Colonic mucosa (tissue), 4 donors: ENCODE measurements at regions not wholly inside any gene's neighbourhood (a gene's known extent, or its start where the extent isn't known, plus 50 kb on each side); places are given as distances from the start of the nearest gene placed in this dataset.
"Not testable (repeated sequence)": the region's sequence is repeated elsewhere in the genome, so short reads cannot be mapped to it uniquely, and the experiment has no call there.

Experiments used
- DNase-seq: peaks from one replicate; pipeline ENCODE4 v3.0.0-alpha.2; 2020
- H3K27ac ChIP-seq: fragments of 200-600 bp; one replicate; pipeline ENCODE4 v1.8.0; 2021
- H3K27me3 ChIP-seq: fragments of 200-600 bp; one replicate; pipeline ENCODE4 v1.8.0; 2021
- H3K36me3 ChIP-seq: fragments of 200-600 bp; one replicate; pipeline ENCODE4 v1.8.0; 2021
- H3K4me1 ChIP-seq: fragments of 200-600 bp; one replicate; pipeline ENCODE4 v1.8.0; 2021; ENCODE audit warnings: mild to moderate bottlenecking
- H3K4me3 ChIP-seq: fragments of 200-600 bp; one replicate; pipeline ENCODE4 v1.8.0; 2021
- H3K9ac ChIP-seq, 2 donors: one replicate each; pipeline ENCODE4 v1.7.0; 2013; ENCODE audit warnings: control low read depth in 2 of 2, low read depth in 2 of 2, low read length in 2 of 2
- H3K9me3 ChIP-seq: fragments of 200-600 bp; one replicate; pipeline ENCODE4 v1.8.0; 2021
- intact Hi-C: fragments of 100-400 bp; cut with DNase I; formaldehyde crosslinking; loops from one replicate; pipeline ENCODE4 v1.14.1; 2022
- donor health status: healthy.
- donor health status: DM: no; HTN: no; CAD: no.
- donor health status: DM: no; HTN: no; CAD: no.

DNA sequence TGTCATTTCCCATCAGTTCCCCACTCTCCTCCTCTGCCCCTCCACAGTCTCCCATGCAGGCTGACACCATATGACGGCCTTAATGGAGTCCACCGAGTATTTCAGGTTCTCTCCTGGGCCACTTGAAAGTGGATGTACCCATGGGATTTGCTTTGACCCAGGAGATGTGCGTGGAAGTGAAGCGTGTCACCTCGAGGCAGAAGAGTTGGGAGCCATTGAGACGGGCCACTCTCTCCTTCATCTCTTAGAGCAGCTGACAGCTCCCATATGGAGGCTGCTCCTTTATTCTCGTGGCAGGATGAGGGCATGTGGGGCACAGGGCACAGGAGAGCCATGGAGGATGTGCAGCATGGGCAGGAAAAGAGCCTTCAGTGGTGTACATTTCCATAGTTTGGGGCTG is 144.7 kb upstream of the CRYM start:
- H3K27me3 ChIP-seq, H3K4me1 ChIP-seq, H3K9me3 ChIP-seq, H3K9ac ChIP-seq, H3K4me3 ChIP-seq, intact Hi-C loops, H3K36me3 ChIP-seq, DNase-seq, H3K27ac ChIP-seq: not testable (repeated sequence)

DNA sequence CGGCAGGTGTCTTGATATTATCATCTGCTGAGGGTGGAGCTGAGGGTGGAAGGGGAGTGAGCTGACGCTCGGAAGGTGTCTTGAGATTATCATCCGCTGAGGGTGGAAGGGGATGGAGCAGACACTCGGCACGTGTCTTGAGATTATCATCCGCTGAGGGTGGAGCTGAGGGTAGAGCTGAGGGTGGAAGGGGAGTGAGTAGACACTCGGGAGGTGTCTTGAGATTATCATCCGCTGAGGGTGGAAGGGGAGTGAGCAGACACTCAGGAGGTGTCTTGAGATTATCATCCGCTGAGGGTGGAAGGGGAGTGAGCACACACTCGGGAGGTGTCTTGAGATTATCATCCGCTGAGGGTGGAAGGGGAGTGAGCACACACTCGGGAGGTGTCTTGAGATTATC is 126.6 kb upstream of the CRYM start:
- H3K36me3 ChIP-seq, H3K9ac ChIP-seq, H3K4me1 ChIP-seq, H3K27me3 ChIP-seq, H3K9me3 ChIP-seq, H3K4me3 ChIP-seq, intact Hi-C loops, DNase-seq, H3K27ac ChIP-seq: not testable (repeated sequence)

DNA sequence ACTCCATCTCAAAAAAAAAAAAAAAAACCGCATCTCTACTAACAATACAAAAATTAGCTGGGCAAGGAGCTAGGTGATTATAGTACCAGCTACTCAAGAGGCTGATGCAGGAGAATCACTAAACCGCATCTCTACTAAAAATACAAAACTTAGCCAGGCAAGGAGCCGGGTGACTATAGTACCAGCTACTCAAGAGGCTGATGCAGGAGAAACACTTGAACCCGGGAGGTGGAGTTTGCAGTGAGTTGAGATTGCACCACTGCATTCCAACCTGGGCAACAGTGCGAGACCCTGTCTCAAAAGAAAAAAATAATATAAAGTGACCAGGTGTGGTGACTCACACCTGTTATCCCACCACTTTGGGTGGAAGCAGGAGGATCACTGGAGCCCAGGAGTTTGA is 119.8 kb upstream of the CRYM start:
- H3K4me1 ChIP-seq, intact Hi-C loops, H3K9me3 ChIP-seq, H3K36me3 ChIP-seq, H3K4me3 ChIP-seq, H3K27me3 ChIP-seq, DNase-seq, H3K9ac ChIP-seq, H3K27ac ChIP-seq: not testable (repeated sequence)

DNA sequence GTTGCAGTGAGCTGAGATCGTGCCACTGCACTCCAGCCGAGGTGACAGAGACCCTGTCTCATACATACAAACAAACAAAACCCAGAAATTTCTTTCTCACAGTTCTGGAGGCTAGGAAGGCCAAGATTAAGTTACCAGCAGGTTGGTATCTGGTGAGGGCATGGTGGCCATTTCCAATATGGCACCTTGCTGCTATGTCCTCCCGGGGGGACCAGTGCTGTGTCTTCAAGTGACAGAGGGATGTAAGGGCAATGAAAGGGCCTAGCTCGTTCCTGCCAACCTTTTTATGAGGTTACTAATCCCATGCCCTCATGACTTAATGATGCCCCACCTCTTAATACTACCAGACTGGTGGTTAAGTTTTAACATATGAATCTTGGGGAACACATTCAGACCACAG is 118.5 kb upstream of the CRYM start:
- H3K27ac ChIP-seq: not testable (repeated sequence)

DNA sequence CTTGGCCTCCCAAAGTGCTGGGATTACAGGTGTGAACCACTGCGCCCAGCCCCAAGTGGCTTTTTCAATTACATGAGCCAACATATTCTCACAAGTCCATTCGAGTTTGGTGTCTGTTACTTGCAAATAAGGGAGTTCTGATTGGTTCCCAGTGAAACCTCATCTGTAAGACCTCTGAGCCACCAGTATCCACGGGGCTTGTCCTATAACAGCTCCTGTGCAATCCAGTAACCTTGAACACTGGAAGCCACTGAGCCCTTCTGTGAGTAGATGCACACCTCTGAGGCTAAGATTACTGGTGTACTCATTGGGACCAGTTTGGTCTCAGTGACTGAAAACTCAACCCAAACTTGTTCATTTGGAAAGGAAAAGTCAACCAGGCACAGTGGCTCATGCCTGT is 112.5 kb upstream of the CRYM start:
- H3K27ac ChIP-seq, intact Hi-C loops, H3K36me3 ChIP-seq, H3K4me1 ChIP-seq, H3K4me3 ChIP-seq, H3K9ac ChIP-seq, H3K9me3 ChIP-seq, DNase-seq, H3K27me3 ChIP-seq: not testable (repeated sequence)

More for the DNA sequence above, 118.5 kb upstream of the CRYM start:
- intact Hi-C loops, H3K27me3 ChIP-seq, H3K4me3 ChIP-seq, DNase-seq, H3K36me3 ChIP-seq, H3K4me1 ChIP-seq, H3K9me3 ChIP-seq, H3K9ac ChIP-seq: not testable (repeated sequence)

DNA sequence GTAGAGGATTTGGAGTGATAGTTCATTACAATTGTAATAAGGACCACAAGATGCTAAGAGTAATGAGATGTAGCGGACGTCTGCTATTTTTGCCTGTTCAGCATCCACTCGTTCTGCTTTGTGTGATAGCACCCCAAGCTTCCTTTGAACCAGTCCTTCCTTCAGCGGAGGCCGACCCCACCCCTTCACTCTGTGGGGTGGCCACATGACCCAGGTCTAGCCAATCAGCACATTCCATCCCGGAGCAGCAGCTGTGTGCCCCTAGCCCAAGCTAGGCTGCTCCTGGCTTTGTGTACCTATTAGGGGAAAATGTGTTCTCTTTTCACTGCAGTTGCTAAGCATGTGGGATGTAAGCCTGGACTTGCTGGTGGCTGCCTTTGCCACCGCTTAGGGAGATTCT is 111.8 kb upstream of the CRYM start:
- H3K9me3 ChIP-seq, intact Hi-C loops, H3K4me1 ChIP-seq, H3K36me3 ChIP-seq, H3K9ac ChIP-seq, H3K27me3 ChIP-seq, DNase-seq, H3K27ac ChIP-seq, H3K4me3 ChIP-seq: not testable (repeated sequence)

DNA sequence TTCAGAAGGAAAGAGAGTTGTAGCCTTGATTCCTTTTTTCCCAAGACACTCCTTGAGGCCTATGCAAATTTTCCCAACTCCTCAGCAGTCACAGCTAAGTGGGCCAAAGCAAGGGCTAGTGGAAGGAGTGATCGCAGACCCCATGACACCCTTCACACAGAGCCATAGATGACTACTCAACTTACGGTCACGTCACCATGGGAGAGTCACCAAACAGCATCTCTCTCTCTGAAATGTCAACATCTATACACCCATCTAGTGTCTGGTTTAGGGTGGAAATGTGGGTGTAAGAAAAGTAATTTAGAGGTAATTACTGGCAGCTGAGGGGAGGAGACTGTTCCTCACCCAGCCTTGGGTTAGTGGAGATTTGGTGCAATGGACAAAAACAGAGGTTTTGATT is 109.7 kb upstream of the CRYM start:
- DNase-seq, H3K9ac ChIP-seq, H3K27me3 ChIP-seq, intact Hi-C loops, H3K9me3 ChIP-seq, H3K4me3 ChIP-seq, H3K36me3 ChIP-seq, H3K4me1 ChIP-seq, H3K27ac ChIP-seq: not testable (repeated sequence)

DNA sequence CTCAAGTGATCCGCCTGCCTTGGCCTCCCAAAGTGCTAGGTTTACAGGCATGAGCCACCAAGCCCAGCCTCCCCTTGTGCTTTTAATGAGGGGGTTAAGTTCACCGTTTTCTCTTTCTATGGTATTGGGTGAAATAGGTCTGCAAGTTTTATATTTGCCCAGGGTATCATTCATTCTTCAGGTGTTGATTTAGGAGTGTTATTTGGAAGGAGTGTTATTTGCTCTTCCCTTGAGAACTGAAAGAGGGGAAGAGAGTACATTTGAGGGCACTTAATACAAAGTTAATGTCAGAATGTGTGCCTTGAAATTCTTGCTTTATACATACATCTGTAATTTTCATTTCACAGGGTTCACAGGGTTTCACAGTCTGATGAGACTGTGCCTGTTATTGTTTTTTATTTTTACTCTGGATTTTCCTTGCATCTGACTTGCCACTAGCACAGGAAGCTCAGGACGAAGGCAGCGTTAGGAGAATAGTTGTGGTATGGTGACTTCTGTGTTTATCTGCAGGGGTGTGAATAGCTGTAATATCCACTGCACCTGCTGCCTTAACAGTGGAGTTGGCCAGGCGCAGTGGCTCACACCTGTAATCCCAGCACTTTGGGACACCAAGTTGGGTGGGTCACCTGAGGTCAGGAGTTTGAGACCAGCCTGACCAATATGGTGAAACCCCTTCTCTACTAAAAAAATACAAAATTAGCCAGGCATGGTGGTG is 108.3 kb upstream of the CRYM start:
- intact Hi-C loops, H3K4me1 ChIP-seq, DNase-seq, H3K27ac ChIP-seq, H3K36me3 ChIP-seq, H3K4me3 ChIP-seq, H3K9me3 ChIP-seq, H3K9ac ChIP-seq, H3K27me3 ChIP-seq: not testable (repeated sequence)

DNA sequence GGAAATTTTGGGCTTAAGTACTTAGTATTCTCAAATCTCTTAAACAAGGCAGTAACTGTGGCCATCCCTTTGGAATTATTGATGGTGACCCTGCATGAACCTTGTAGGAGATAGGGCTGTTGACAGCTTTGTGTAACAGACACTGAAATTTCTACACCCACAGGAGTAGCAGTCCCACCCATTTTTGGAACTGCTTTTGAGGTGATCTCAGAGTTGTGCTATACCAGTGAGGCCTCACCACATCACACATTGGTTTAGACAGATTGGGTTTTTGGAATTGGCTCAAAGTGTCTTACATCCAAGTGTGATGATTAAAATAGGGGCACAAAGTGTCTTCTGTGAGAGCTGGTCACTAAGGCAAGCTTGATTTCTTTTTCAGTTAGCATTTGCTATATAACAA is 105.6 kb upstream of the CRYM start:
- H3K27ac ChIP-seq, DNase-seq, H3K9me3 ChIP-seq, H3K27me3 ChIP-seq, intact Hi-C loops, H3K4me1 ChIP-seq, H3K4me3 ChIP-seq, H3K9ac ChIP-seq, H3K36me3 ChIP-seq: not testable (repeated sequence)

DNA sequence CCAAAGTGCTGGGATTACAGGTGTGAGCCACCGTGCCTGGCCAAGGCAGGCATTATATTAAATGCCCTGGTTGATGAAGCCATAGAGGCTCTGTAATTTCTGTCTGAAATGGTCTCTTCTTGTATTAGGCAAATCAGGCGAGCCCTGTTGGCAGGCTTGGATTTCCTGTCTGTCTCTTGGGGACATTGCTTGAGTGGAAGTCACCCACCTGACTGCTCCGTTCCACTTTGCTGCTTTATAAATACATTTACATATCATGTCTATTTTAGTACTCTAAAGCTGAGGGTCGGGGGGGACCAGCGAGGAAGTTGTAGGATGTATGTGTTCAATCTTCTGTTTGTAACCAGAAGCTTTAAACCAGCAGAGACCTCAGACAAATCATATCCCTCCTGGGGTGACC is 101.6 kb upstream of the CRYM start:
- H3K36me3 ChIP-seq, H3K27ac ChIP-seq, intact Hi-C loops, H3K9me3 ChIP-seq, H3K9ac ChIP-seq, H3K4me3 ChIP-seq, H3K4me1 ChIP-seq, H3K27me3 ChIP-seq, DNase-seq: not testable (repeated sequence)

DNA sequence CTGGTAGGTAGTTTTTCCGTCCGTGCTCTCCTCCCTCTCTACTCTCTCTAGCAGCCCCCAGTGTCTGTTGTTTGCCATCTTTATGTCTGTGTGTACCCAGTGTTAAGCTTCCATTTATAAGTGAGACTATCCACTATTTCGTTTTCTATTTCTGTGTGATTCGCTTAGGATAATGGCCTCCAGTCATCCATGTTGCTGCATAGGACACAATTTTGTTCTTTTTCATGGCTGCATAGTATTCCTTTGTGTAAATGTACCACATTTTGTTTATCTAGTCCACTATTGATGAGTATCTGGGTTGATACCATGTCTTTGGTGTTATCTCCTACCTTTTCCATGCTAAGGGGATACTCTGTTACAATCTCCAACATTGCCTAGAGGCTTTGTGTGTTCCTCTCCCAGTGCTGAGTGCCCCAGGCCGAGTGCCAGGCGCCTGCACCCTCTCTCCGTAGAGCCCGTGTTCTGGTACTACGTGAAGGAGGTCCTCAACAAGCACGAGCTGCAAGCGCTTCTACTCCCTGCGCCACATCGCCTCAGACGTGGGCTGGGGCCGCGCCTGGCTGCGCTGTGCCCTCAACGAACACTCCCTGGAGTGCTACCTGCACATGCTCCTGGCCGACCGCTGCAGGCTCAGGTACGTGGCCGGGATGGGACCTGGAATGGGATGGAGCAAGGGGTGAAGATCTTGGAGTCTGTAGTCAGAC is 98.3 kb upstream of the CRYM start:
- H3K27ac ChIP-seq, H3K9me3 ChIP-seq, H3K4me3 ChIP-seq, DNase-seq, H3K36me3 ChIP-seq, intact Hi-C loops, H3K9ac ChIP-seq, H3K27me3 ChIP-seq, H3K4me1 ChIP-seq: not testable (repeated sequence)

DNA sequence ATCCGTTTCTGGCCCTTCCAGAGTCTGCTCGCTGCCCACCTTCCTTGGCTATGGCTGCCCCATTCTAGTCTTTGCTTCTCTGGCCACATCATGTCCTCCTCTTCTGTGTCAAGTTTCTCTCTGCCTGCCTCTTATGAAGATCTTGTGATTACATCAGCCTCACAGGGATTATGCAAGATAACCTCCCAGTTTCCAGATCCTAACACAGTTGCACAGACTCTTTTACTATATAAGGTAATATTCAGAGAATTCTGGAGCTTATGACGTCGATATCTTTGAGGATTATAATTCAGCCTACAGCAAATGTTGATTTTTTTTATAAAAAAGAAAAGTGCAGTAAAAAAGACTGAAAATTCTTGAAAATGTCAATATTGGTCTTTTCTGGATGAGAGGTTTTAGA is 97.2 kb upstream of the CRYM start:
- H3K27ac ChIP-seq, intact Hi-C loops, H3K36me3 ChIP-seq, H3K27me3 ChIP-seq, DNase-seq, H3K9me3 ChIP-seq, H3K4me3 ChIP-seq, H3K4me1 ChIP-seq, H3K9ac ChIP-seq: not testable (repeated sequence)

DNA sequence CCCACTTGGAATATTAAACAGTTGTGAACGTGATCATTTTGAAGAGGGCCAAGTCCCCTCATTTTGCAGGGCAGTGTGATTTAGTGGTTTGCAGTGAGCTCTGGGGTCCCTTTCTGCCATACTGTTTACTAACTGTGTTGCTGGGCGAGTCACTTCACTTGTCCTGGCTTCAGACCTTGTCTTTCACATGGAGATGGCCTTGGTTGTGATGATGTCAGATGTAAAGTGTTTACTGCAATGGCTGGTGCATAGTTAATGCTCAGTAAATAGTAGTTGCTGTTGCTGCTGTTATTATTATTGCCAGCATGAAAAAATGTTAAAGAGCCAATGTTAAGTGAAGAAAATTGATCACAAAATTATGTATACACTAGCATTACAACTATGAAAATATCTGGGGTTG is 95.4 kb upstream of the CRYM start:
- H3K27ac ChIP-seq, H3K9me3 ChIP-seq, intact Hi-C loops, H3K9ac ChIP-seq, H3K27me3 ChIP-seq, DNase-seq, H3K4me1 ChIP-seq, H3K36me3 ChIP-seq, H3K4me3 ChIP-seq: not testable (repeated sequence)

DNA sequence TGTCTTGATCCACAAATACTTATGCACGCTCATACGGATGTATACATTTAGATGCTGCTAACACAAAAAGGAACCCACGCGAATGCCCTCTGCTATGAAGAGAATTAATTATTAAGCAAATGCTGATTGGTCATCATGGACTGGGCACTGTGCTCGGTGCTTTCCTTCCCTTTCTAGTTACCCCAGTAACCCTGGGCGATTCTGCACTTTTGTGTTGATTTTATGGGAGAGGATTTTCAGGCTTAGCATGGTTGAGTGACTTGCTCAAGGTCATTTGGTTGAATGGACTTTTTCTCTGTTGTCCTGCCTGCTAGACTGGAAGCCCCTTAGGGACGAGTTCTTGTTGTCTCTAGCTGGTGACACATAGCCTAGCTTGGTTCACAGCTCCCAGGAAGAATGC is 94.8 kb upstream of the CRYM start:
- H3K36me3 ChIP-seq, DNase-seq, intact Hi-C loops, H3K4me1 ChIP-seq, H3K9me3 ChIP-seq, H3K27me3 ChIP-seq, H3K27ac ChIP-seq, H3K9ac ChIP-seq, H3K4me3 ChIP-seq: not testable (repeated sequence)
